HG02588 (cell line): ENCODE measurements at regions not wholly inside any gene's neighbourhood (a gene's known extent, or its start where the extent isn't known, plus 50 kb on each side); places are given as distances from the start of the nearest gene placed in this dataset.
"Not testable (repeated sequence)": the region's sequence is repeated elsewhere in the genome, so short reads cannot be mapped to it uniquely, and the experiment has no call there.

Experiments
- ATAC-seq: cut with Tn5 transposase; IDR thresholded peaks from one replicate; pipeline ENCODE4 v1.9.1; 2021; ENCODE audit warnings: mild to moderate bottlenecking, moderate library complexity; ENCODE audit not compliant: unreplicated experiment

DNA sequence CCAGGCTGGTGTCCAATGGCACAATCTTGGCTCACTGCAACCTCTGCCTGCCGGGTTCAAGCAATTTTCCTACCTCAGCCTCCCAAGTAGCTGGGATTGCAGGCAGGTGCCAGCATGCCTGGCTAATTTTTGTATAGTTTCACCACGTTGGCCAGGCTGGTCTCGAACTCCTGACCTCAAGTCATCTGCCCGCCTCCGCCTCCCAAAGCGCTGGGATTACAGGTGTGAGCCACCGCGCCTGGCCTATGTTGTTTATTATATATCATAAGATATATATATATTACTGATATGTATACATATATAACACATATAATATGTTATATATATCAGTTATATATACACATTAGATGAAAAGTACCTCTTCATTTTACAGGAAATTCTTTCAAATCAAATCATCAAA is 914.7 kb downstream of the FOXD4L5 start:
- ATAC-seq: not testable (repeated sequence)

DNA sequence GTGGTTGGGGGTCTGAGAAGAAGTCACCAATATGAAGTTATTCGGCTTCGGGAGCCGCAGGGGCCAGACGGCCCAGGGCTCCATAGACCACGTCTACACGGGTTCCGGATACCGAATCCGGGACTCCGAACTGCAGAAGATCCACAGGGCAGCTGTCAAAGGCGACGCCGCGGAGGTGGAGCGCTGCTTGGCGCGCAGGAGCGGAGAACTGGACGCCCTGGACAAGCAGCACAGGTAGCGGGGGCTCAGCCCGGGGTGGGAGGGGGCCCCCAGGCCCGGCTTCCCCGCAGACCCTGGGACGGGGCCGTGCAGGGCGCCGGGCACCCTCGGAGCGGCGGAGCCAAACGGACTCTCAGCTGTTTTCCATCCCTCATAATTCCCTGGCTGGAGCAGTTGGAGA is 915.4 kb downstream of the FOXD4L5 start:
- not testable (repeated sequence) for ATAC-seq

- ATAC-seq: peak; percentile 100
These were observed 915.9 kb downstream of the FOXD4L5 start for GRCh38 chr9:64369114-64369513.

DNA sequence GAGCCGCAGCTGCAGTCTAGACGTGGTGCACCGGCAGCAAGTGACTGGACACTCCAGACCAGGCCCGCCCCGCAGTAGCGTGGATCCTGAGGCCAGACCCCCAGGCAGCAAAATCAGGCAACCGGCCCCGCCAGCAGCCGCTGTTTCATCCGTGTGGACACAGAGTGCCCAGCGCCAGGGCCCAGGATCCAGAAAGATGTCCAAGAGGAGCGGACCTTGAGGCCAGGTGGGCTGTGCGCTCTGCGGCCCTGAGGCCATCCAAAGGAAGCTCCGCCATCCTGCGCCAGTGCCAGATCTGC is 916.4 kb downstream of the FOXD4L5 start:
- ATAC-seq: not testable (repeated sequence)

DNA sequence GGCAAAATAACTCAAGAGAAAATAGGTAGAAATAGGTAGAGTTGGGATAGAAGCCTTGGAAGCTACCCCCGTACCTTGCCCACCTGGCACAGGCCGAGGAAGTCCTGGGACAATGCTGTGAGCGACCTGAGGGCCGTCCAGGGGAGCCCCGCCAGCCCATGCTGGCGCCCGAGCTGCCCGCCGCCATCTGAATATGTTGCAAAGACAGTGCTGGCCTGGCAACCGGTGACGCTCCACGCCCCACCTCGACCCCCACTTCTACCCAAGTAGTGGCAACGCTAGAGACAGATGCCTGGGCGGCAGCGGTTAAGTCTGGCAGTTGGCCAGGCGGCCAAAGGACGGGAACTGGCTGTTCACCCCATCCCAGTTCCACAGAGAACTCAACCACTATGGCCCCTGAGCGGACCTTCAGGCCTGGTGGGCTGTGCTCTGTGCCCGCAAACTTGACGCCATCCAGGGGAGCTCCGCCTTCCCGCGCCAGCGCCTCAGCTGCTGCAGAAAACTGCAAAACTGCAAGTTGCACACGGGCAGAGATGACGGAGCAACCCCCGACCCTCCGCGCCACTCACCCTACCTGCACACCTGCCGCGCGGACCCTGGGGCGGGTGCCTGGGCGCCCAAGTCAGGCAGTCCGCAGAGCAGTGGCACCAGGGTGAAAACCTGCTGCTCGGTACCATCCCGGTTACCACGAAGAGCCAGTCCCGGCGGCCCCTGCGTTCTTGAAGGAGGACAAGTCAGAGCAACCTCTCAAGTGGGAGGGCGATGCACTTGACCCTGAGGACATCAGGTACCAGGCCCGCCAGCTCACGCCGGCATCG is 917.0 kb downstream of the FOXD4L5 start:
- ATAC-seq: not testable (repeated sequence)
